OCI-LY3 (cell line): ENCODE measurements at regions not wholly inside any gene's neighbourhood (a gene's known extent, or its start where the extent isn't known, plus 50 kb on each side); places are given as distances from the start of the nearest gene placed in this dataset.

Source experiments
- H2AFZ ChIP-seq: fragments of 200-600, 300-600 bp; shearing (Covaris generic); 2 replicates; pipeline ENCODE4 v1.6.0; 2014; ENCODE audit warnings: antibody characterized with exemption, low read depth, low read length
- H3K27ac ChIP-seq: fragments of 200-600, 300-600 bp; sonication (generic); 2 replicates; pipeline ENCODE4 v1.5.1; 2014; ENCODE audit warnings: mild to moderate bottlenecking, low read length, moderate library complexity, mixed read lengths
- H3K27me3 ChIP-seq: fragments of 200-600, 300-600 bp; sonication (generic); 2 replicates; pipeline ENCODE4 v1.6.1; 2014; ENCODE audit warnings: low read depth, low read length, mixed read lengths
- H3K36me3 ChIP-seq: fragments of 200-600, 300-600 bp; sonication (generic); replicated peaks from 2 replicates; pipeline ENCODE3; 2014; ENCODE audit warnings: low read depth, low read length, mixed read lengths
- H3K4me1 ChIP-seq: fragments of 300-600, 200-600 bp; sonication (generic); 2 replicates; pipeline ENCODE4 v1.6.1; 2014; ENCODE audit warnings: low read length, mixed read lengths
- H3K4me2 ChIP-seq: fragments of 200-600, 300-600 bp; sonication (generic); 2 replicates; pipeline ENCODE4 v1.6.1; 2014; ENCODE audit warnings: low read length, mixed read lengths
- H3K4me3 ChIP-seq: fragments of 300-600, 200-600 bp; sonication (generic); 2 replicates; pipeline ENCODE4 v1.5.1; 2014; ENCODE audit warnings: antibody characterized with exemption, mild to moderate bottlenecking, low read length, moderate library complexity
- H3K79me2 ChIP-seq: fragments of 300-600, 200-600 bp; shearing (Covaris generic); 2 replicates; pipeline ENCODE4 v1.6.1; 2014; ENCODE audit warnings: mild to moderate bottlenecking, low read length, mixed read lengths
- H3K9ac ChIP-seq: fragments of 300-600, 200-600 bp; shearing (Covaris generic); 2 replicates; pipeline ENCODE4 v1.6.0; 2014; ENCODE audit warnings: mild to moderate bottlenecking, low read length, moderate library complexity
- H3K9me3 ChIP-seq: fragments of 200-600, 300-600 bp; shearing (Covaris generic); 2 replicates; pipeline ENCODE4 v1.6.1; 2014; ENCODE audit warnings: low read length, mixed read lengths; ENCODE audit not compliant: insufficient read depth
- H4K20me1 ChIP-seq: fragments of 200-600, 300-600 bp; sonication (generic); 2 replicates; pipeline ENCODE4 v1.6.1; 2016; ENCODE audit warnings: low read length, mixed read lengths; ENCODE audit not compliant: insufficient read depth
- EZH2phosphoT487 ChIP-seq: fragments of 200-600 bp; shearing (Covaris generic); IDR thresholded peaks from 2 replicates; pipeline ENCODE4 v1.6.1; 2018; ENCODE audit warnings: antibody characterized with exemption, mixed run types, low read depth
- TF ChIP-seq, protein P1 (sequence below): fragments of 200-600, 300-600 bp; sonication (generic); IDR thresholded peaks from 2 replicates; pipeline ENCODE4 v1.5.1; 2014; ENCODE audit warnings: antibody characterized with exemption, low read length, low read depth

DNA sequence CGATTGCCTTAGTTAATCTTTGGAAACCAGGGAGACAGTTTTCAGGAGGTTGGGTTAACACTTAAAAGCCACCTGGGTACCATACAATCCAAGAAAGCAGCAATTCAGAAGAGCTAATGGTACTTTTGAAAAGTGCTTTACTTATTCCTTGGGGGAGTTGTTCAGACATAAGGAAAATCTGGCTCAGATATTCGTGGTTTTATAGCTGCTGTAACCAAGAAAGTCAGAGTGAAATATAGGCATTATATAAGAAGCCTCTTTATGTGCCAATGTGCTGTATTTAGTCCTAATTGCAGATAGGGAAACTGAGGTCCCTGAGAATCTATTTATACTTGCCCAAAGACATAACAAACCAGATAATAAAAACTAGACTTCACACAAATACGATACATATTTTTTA, 387.5 kb downstream of the COG6 start:
- Histone ChIP-seq H3K27me3 (peaks cover 92% of the 10 kb centered on the region), H3K36me3 (no peaks in the 10 kb centered on the region), H4K20me1 (no peaks in the 10 kb centered on the region), H3K27ac (no peak overlapping the region), H3K79me2 (no peaks in the 10 kb centered on the region), H3K9me3 (no peaks in the 10 kb centered on the region), H2AFZ (no peak overlapping the region), H3K4me1 (no peaks in the 10 kb centered on the region), H3K4me2 (no peak overlapping the region), H3K4me3 (no peak overlapping the region), H3K9ac (no peak overlapping the region)
- no peak for TF ChIP-seq EZH2phosphoT487
- TF ChIP-seq, protein P1, sequence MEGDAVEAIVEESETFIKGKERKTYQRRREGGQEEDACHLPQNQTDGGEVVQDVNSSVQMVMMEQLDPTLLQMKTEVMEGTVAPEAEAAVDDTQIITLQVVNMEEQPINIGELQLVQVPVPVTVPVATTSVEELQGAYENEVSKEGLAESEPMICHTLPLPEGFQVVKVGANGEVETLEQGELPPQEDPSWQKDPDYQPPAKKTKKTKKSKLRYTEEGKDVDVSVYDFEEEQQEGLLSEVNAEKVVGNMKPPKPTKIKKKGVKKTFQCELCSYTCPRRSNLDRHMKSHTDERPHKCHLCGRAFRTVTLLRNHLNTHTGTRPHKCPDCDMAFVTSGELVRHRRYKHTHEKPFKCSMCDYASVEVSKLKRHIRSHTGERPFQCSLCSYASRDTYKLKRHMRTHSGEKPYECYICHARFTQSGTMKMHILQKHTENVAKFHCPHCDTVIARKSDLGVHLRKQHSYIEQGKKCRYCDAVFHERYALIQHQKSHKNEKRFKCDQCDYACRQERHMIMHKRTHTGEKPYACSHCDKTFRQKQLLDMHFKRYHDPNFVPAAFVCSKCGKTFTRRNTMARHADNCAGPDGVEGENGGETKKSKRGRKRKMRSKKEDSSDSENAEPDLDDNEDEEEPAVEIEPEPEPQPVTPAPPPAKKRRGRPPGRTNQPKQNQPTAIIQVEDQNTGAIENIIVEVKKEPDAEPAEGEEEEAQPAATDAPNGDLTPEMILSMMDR = no peak

DNA sequence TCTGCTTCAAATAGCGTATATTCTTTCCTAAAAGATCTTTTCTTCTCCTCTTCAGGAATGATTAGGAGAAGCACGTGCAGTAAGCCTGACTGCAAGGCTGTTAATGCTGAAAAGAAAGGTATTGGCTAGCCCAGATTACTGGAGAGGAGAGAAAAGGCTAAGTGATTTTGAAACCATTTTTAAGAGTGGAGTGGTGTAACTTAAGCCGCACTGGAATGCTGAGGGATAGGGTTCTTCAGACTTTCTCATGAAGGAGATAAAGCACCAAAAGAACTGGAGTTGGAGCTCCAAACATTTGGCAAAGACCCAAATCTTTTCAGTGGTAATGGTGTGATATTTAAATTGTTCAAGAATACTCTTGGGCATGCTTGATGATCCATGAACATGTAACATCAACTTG, 388.3 kb downstream of the COG6 start:
- H3K27ac ChIP-seq = no peak overlapping the region
- H3K36me3 ChIP-seq = no peaks in the 10 kb centered on the region
- H3K9ac ChIP-seq = no peak overlapping the region
- TF ChIP-seq EZH2phosphoT487 = no peak
- TF ChIP-seq, protein P1 = no peak
- H4K20me1 ChIP-seq = no peaks in the 10 kb centered on the region
- H3K9me3 ChIP-seq = no peaks in the 10 kb centered on the region
- H3K4me2 ChIP-seq = no peak overlapping the region
- peaks cover 90% of the 10 kb centered on the region for H3K27me3 ChIP-seq
- no peaks in the 10 kb centered on the region for H3K79me2 ChIP-seq
- H2AFZ ChIP-seq = no peak overlapping the region
- H3K4me3 ChIP-seq = no peak overlapping the region
- no peaks in the 10 kb centered on the region for H3K4me1 ChIP-seq

DNA sequence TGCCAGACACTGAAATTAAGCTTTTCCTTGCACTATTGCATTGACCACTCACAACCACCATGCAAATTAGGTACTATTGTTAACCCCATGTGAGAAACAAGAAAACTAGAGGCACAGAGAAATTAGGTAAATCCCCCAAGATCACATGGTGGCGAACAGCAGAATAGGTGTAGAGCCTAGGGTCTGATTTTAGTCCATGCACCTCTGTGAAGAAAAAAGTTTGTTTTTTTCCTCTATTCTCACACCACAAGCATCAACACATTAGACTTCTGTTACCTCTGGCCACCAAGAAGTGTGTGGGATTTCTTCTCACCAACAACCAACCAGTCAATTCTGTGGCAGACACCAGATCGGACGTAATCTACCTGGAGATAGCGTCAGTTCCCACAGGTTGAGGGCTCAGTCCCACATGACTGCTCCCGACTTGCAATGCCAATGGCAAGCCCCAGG, 391.9 kb downstream of the COG6 start:
- H3K9ac ChIP-seq = no peak overlapping the region
- H3K27me3 ChIP-seq = peaks cover 63% of the 10 kb centered on the region
- no peaks in the 10 kb centered on the region for H3K36me3 ChIP-seq
- H4K20me1 ChIP-seq = no peaks in the 10 kb centered on the region
- TF ChIP-seq EZH2phosphoT487 = no peak
- H3K4me1 ChIP-seq = peaks cover 6% of the 10 kb centered on the region
- no peaks in the 10 kb centered on the region for H3K9me3 ChIP-seq
- H3K4me2 ChIP-seq = no peak overlapping the region
- H2AFZ ChIP-seq = no peak overlapping the region
- no peak overlapping the region for H3K27ac ChIP-seq
- no peaks in the 10 kb centered on the region for H3K79me2 ChIP-seq
- no peak overlapping the region for H3K4me3 ChIP-seq

DNA sequence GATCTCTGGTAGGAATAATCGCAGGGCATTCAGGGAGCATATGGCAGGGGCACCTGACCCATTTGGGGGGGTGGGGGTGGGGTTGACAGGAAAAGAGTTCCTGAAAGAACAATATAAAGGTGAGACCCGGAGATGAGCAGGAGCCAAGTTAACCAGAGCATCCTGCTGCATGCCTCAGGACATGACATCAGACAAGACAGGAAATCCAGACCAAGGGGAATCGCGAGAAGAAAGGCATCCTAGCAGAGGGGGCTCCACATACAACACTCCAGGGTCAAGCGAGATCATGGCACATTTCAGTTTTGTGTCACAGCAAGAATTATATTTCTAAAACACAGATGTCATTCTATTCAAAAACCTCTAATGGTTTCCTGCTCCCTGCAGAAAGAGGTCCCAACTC, 393.1 kb downstream of the COG6 start:
- no peak for TF ChIP-seq EZH2phosphoT487
- TF ChIP-seq, protein P1 = no peak
- no peak overlapping the region for H3K9ac ChIP-seq

DNA sequence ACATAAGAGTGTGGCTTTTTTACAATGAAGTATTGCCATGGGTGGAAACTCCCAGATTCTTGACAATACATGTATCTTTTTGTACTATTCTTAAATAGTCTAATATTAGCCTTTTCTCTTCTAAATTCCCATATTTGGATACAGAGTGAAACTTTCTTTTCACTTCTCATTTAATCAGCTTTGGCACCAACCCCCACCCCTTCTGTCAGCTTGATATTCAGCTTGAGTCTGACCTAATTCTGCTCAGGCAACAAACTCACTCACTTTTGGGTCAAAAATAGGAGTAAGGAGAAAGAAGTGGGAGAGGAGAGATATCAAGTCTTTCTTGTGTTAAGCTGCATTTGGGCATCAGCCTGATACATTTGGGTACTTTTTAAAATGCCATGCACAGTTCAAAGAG, 397.5 kb downstream of the COG6 start:
- peaks cover 10% of the 10 kb centered on the region; the same call in 1 of the 2 replicates for H3K27me3 ChIP-seq
- peak overlapping the region; percentile 3; the same call in 1 of the 2 replicates for H3K9ac ChIP-seq
- no peak overlapping the region for H2AFZ ChIP-seq
- peak overlapping the region; percentile 43; the same call in 1 of the 2 replicates for H3K27ac ChIP-seq
- peak overlapping the region; percentile 49 for H3K4me2 ChIP-seq
- H3K79me2 ChIP-seq = no peaks in the 10 kb centered on the region
- H3K4me1 ChIP-seq = peaks cover 34% of the 10 kb centered on the region
- H3K36me3 ChIP-seq = no peaks in the 10 kb centered on the region
- peak overlapping the region; percentile 3; the same call in 1 of the 2 replicates for H3K4me3 ChIP-seq
- no peaks in the 10 kb centered on the region for H4K20me1 ChIP-seq
- no peaks in the 10 kb centered on the region for H3K9me3 ChIP-seq
- TF ChIP-seq, protein P1 = no peak
- TF ChIP-seq EZH2phosphoT487 = no peak

More for the DNA sequence above, 393.1 kb downstream of the COG6 start:
- Histone ChIP-seq H3K36me3 (no peaks in the 10 kb centered on the region), H3K27ac (no peak overlapping the region), H3K79me2 (no peaks in the 10 kb centered on the region), H3K4me2 (no peak overlapping the region), H3K4me1 (peaks cover 18% of the 10 kb centered on the region), H3K4me3 (no peak overlapping the region), H2AFZ (no peak overlapping the region), H3K9me3 (no peaks in the 10 kb centered on the region), H4K20me1 (no peaks in the 10 kb centered on the region), H3K27me3 (peaks cover 50% of the 10 kb centered on the region)
